Spleen (tissue), 11 donors: ENCODE measurements at regions not wholly inside any gene's neighbourhood (a gene's known extent, or its start where the extent isn't known, plus 50 kb on each side); places are given as distances from the start of the nearest gene placed in this dataset.

ENCODE experiments used
- DNase-seq: peaks from one replicate; pipeline ENCODE4 v3.0.0-alpha.2; 2020
- H3K27ac ChIP-seq, 8 donors: fragments of 200-600 bp; sonication (generic) in 7 of 8; 1 replicate in 4 of 8; 2 replicates in 4 of 8; pipeline versions ENCODE4 v1.5.0 to v1.8.0; 2016 to 2021; ENCODE audit warnings: inconsistent platforms in 4 of 8, mild to moderate bottlenecking in 4 of 8, moderate library complexity in 1 of 8
- H3K27me3 ChIP-seq, 7 donors: fragments of 200-600 bp; sonication (generic) in 6 of 7; replicated peaks in 1 of 7; 1 replicate in 4 of 7; 2 replicates in 3 of 7; pipeline versions ENCODE4 v1.5.0 to v1.8.0; 2016 to 2021; ENCODE audit warnings: inconsistent platforms in 3 of 7, mild to moderate bottlenecking in 1 of 7
- H3K36me3 ChIP-seq, 6 donors: fragments of 200-600 bp; sonication (generic) in 5 of 6; 1 replicate in 4 of 6; 2 replicates in 2 of 6; pipeline versions ENCODE4 v1.5.0 to v1.8.0; 2016 to 2021; ENCODE audit warnings: inconsistent platforms in 2 of 6
- H3K4me1 ChIP-seq, 6 donors: fragments of 200-600 bp; sonication (generic) in 5 of 6; 1 replicate in 3 of 6; 2 replicates in 3 of 6; pipeline versions ENCODE4 v1.5.0 to v1.8.0; 2016 to 2021; ENCODE audit warnings: inconsistent platforms in 3 of 6
- H3K4me3 ChIP-seq, 8 donors: fragments of 200-600 bp; sonication (generic) in 7 of 8; 1 replicate in 4 of 8; 2 replicates in 4 of 8; pipeline versions ENCODE4 v1.5.0 to v1.8.0; 2016 to 2021; ENCODE audit warnings: inconsistent platforms in 4 of 8, mild to moderate bottlenecking in 4 of 8, moderate library complexity in 2 of 8
- H3K9me3 ChIP-seq, 8 donors: fragments of 200-600 bp; sonication (generic) in 7 of 8; 1 replicate in 4 of 8; 2 replicates in 4 of 8; pipeline versions ENCODE4 v1.5.0 to v1.8.0; 2016 to 2021; ENCODE audit warnings: inconsistent platforms in 4 of 8
- CTCF ChIP-seq, 11 experiments: fragments of 200-600 bp in 7 of 11; fragments of 450-650 bp in 4 of 11; sonication (generic) in 4 of 11; IDR thresholded peaks in 8 of 11; conservative IDR thresholded peaks in 3 of 11; 1 replicate in 7 of 11; 2 replicates in 4 of 11; pipeline versions ENCODE4 v1.4.0 to v1.8.0; 2016 to 2021; ENCODE audit warnings: antibody characterized with exemption in 11 of 11, inconsistent platforms in 4 of 11, mild to moderate bottlenecking in 1 of 11
- POLR2A ChIP-seq, 3 donors: fragments of 450-650 bp; IDR thresholded peaks; one replicate each; pipeline ENCODE4 v1.5.1; 2017; ENCODE audit warnings: antibody characterized with exemption in 3 of 3, mild to moderate bottlenecking in 1 of 3
- POLR2AphosphoS5 ChIP-seq, 3 donors: sonication (generic); formaldehyde crosslinking; IDR thresholded peaks; one replicate each; pipeline ENCODE4 v1.5.1; 2017; ENCODE audit warnings: antibody characterized with exemption in 3 of 3
- WGBS, 5 donors: extraction: QIAGEN DNeasy Blood & Tissue Kit in 3 of 5; methylation state at CpG; one replicate each; pipeline versions ENCODE4 v1.1.5 to v1.1.7; 2013 to 2018; 5-methylcytosine and 5-hydroxymethylcytosine counted together
- intact Hi-C: fragments of 100-400 bp; cut with DNase I; formaldehyde crosslinking; loops from one replicate; pipeline ENCODE4 v1.15.0; 2023; ENCODE audit warnings: low total_unique reads
- donor health status: healthy with polysubstance abuse.
- donor health status: DM: no; HTN: no; CAD: no; lungs with moderate emphysema.
- donor health status: DM: no; HTN: no; CAD: no.
- donor health status: Bipolar disorder and iron deficiency.
- donor health status: healthy.
- donor health status: DM: no; HTN: no; CAD: no.
- donor health status: DM: yes; HTN: yes; CAD: no.

- no peak for DNase-seq
- no peak overlapping the region for H3K4me3 ChIP-seq
- H3K9me3 ChIP-seq: peaks cover 0 to 5% (median 0%) of the 10 kb centered on the region in 8 donors
- no peaks in the 10 kb centered on the region for H3K36me3 ChIP-seq
- WGBS, 5 donors: 74 to 87% (median 77%) methylated on average over 4 of the region's 4 CpGs
- no peak overlapping the region for H3K27ac ChIP-seq
- H3K4me1 ChIP-seq: no peaks in the 10 kb centered on the region
- TF ChIP-seq POLR2A (IDR thresholded peaks at IDR 0.05) (no peak), POLR2AphosphoS5 (IDR thresholded peaks at IDR 0.05) (no peak), CTCF (IDR thresholded peaks at IDR 0.05 in 8 of 11, conservative IDR thresholded peaks at IDR 0.05 in 3 of 11) (no peak)
- intact Hi-C loops: no loop called here
- H3K27me3 ChIP-seq: no peaks in the 10 kb centered on the region
Measured at GRCh38 chr21:22224261-22224660, 1226.1 kb downstream of the NCAM2 start.

- no peak overlapping the region for H3K27ac ChIP-seq
Measured at GRCh38 chr21:22225299-22225698, 1227.1 kb downstream of the NCAM2 start.

GRCh38 chr21:22231013-22231412 lies 1232.8 kb downstream of the NCAM2 start:
- intact Hi-C loops: no loop called here
- no peak overlapping the region for H3K4me3 ChIP-seq
- no peak overlapping the region for H3K27ac ChIP-seq
- H3K9me3 ChIP-seq: peaks cover 0 to 18% (median 0%) of the 10 kb centered on the region in 8 donors
- no peak for DNase-seq
- 70 to 87% (median 77%) methylated on average over 2 of the region's 2 CpGs for WGBS, 5 donors
- no peaks in the 10 kb centered on the region for H3K36me3 ChIP-seq
- H3K4me1 ChIP-seq: no peaks in the 10 kb centered on the region
- H3K27me3 ChIP-seq: no peaks in the 10 kb centered on the region
- no peak for TF ChIP-seq POLR2AphosphoS5 (IDR thresholded peaks at IDR 0.05)
- TF ChIP-seq CTCF (IDR thresholded peaks at IDR 0.05 in 8 of 11, conservative IDR thresholded peaks at IDR 0.05 in 3 of 11): no peak
- no peak for TF ChIP-seq POLR2A (IDR thresholded peaks at IDR 0.05)

More at GRCh38 chr21:22225299-22225698, 1227.1 kb downstream of the NCAM2 start:
- no peaks in the 10 kb centered on the region for H3K27me3 ChIP-seq
- WGBS, 5 donors: 65 to 90% (median 74%) methylated on average over 1 of the region's 1 CpG
- H3K36me3 ChIP-seq: no peaks in the 10 kb centered on the region
- intact Hi-C loops: no loop called here
- DNase-seq: no peak
- TF ChIP-seq POLR2AphosphoS5 (IDR thresholded peaks at IDR 0.05): no peak
- H3K4me3 ChIP-seq: no peak overlapping the region
- no peaks in the 10 kb centered on the region for H3K9me3 ChIP-seq
- no peaks in the 10 kb centered on the region for H3K4me1 ChIP-seq

- TF ChIP-seq CTCF (IDR thresholded peaks at IDR 0.05 in 8 of 11, conservative IDR thresholded peaks at IDR 0.05 in 3 of 11): no peak
- TF ChIP-seq POLR2A (IDR thresholded peaks at IDR 0.05): no peak
- TF ChIP-seq POLR2AphosphoS5 (IDR thresholded peaks at IDR 0.05): no peak
- WGBS, 5 donors: 54 to 70% (median 61%) methylated on average over 4 of the region's 4 CpGs
- intact Hi-C loops: no loop called here
- Histone ChIP-seq H3K4me1 (no peaks in the 10 kb centered on the region), H3K27me3 (no peaks in the 10 kb centered on the region), H3K4me3 (no peak overlapping the region), H3K36me3 (no peaks in the 10 kb centered on the region), H3K9me3 (peaks cover 0 to 35% (median 9%) of the 10 kb centered on the region in 8 donors), H3K27ac (no peak overlapping the region)
- no peak for DNase-seq
Measured at GRCh38 chr21:22235866-22236590, 1237.8 kb downstream of the NCAM2 start.
